Adrenal gland (tissue), 9 donors: ENCODE measurements at regions not wholly inside any gene's neighbourhood (a gene's known extent, or its start where the extent isn't known, plus 50 kb on each side); places are given as distances from the start of the nearest gene placed in this dataset.
A peak's percentile ranks its signal among the peaks of the same experiment; 100 is the strongest.
"Not testable (repeated sequence)": the region's sequence is repeated elsewhere in the genome, so short reads cannot be mapped to it uniquely, and the experiment has no call there.

Experiments
- DNase-seq, 7 donors: peaks; one replicate each; pipeline ENCODE4 v3.0.0-alpha.2; 2019 to 2020
- H3K27ac ChIP-seq, 5 donors: fragments of 200-600 bp; sonication (generic) in 4 of 5; 1 replicate in 3 of 5; 2 replicates in 2 of 5; pipeline versions ENCODE4 v1.5.1 to v1.8.0; 2016 to 2020; ENCODE audit warnings: mild to moderate bottlenecking in 1 of 5
- H3K27me3 ChIP-seq: fragments of 200-600 bp; 2 replicates; pipeline ENCODE4 v1.8.0; 2021
- H3K36me3 ChIP-seq, 2 donors: fragments of 200-600 bp; replicated peaks in 1 of 2; 1 replicate in 1 of 2; 2 replicates in 1 of 2; pipeline versions ENCODE4 v1.5.1 to v1.8.0; 2018 to 2022
- H3K4me1 ChIP-seq, 2 donors: fragments of 200-600 bp; replicated peaks in 1 of 2; 1 replicate in 1 of 2; 2 replicates in 1 of 2; pipeline versions ENCODE4 v1.5.1 to v1.8.0; 2018 to 2021
- H3K4me3 ChIP-seq, 4 donors: fragments of 200-600 bp; sonication (generic) in 3 of 4; one replicate each; pipeline ENCODE4 v1.5.1; 2016 to 2018
- H3K9me3 ChIP-seq, 3 donors: fragments of 200-600 bp; sonication (generic) in 1 of 3; replicated peaks in 1 of 3; 1 replicate in 2 of 3; 2 replicates in 1 of 3; pipeline versions ENCODE4 v1.5.1 to v1.8.0; 2016 to 2021
- WGBS, 4 donors: extraction: QIAGEN DNeasy Blood & Tissue Kit in 2 of 4; methylation state at CpG; one replicate each; pipeline versions ENCODE4 v1.1.5 to v1.1.7; 2013 to 2017; 5-methylcytosine and 5-hydroxymethylcytosine counted together
- intact Hi-C, 2 donors: fragments of 100-400 bp; cut with DNase I; formaldehyde crosslinking; loops; one replicate each; pipeline versions ENCODE4 v1.14.1 to v1.15.0; 2022 to 2023
- donor health status: healthy with polysubstance abuse.
- donor health status: Bipolar disorder and iron deficiency.
- donor health status: DM: yes; HTN: yes; CAD: no.
- donor health status: DM: no; HTN: no; CAD: no.
- donor health status: DM: no; HTN: no; CAD: no.

- H3K27me3 ChIP-seq, DNase-seq, H3K4me1 ChIP-seq, H3K36me3 ChIP-seq, H3K9me3 ChIP-seq, H3K4me3 ChIP-seq, H3K27ac ChIP-seq, intact Hi-C loops: not testable (repeated sequence)
- WGBS, 4 donors, result 82 to 100% (median 90%) methylated on average over 1 of the region's 2 CpGs
Observed at GRCh38 chr1:149279512-149279911, 176.2 kb upstream of the NBPF9 start.

- WGBS, 4 donors, result no CpG with 5 or more reads among the region's 4 CpGs
- H3K27me3 ChIP-seq, intact Hi-C loops, H3K27ac ChIP-seq, H3K4me3 ChIP-seq, H3K9me3 ChIP-seq, H3K4me1 ChIP-seq, DNase-seq, H3K36me3 ChIP-seq: not testable (repeated sequence)
Observed at GRCh38 chr1:149284773-149285172, 181.4 kb upstream of the NBPF9 start.

- intact Hi-C loops, H3K27ac ChIP-seq, H3K36me3 ChIP-seq, DNase-seq, H3K9me3 ChIP-seq, H3K27me3 ChIP-seq, H3K4me1 ChIP-seq, H3K4me3 ChIP-seq: not testable (repeated sequence)
- WGBS, 4 donors, result no CpG with 5 or more reads among the region's 14 CpGs
Observed at GRCh38 chr1:149285205-149285604, 181.9 kb upstream of the NBPF9 start.

GRCh38 chr1:149285638-149286037 is 182.3 kb upstream of the NBPF9 start:
- H3K27me3 ChIP-seq, intact Hi-C loops, H3K4me1 ChIP-seq, H3K27ac ChIP-seq, H3K4me3 ChIP-seq, H3K9me3 ChIP-seq, H3K36me3 ChIP-seq: not testable (repeated sequence)
- WGBS, 4 donors, result 0 to 2% methylated on average over 7 to 11 of the region's 38 CpGs; no CpG with 5 or more reads in 2 of the 4 donors
- peak in 6 of 7 donors; percentile 1 to 83 (median 33) for DNase-seq

GRCh38 chr1:149288580-149288979 is 185.2 kb upstream of the NBPF9 start:
- H3K9me3 ChIP-seq, H3K4me1 ChIP-seq, intact Hi-C loops, DNase-seq, H3K27me3 ChIP-seq, H3K36me3 ChIP-seq, H3K4me3 ChIP-seq, H3K27ac ChIP-seq: not testable (repeated sequence)
- 74 to 89% (median 83%) methylated on average over 1 of the region's 1 CpG for WGBS, 4 donors

GRCh38 chr1:149300478-149301218 is 174.2 kb upstream of the NBPF19 start:
- WGBS, 4 donors, result no CpG with 5 or more reads among the region's 3 CpGs
- DNase-seq, result peak in 2 of 7 donors; percentile 3 to 4
- H3K36me3 ChIP-seq, H3K4me1 ChIP-seq, intact Hi-C loops, H3K4me3 ChIP-seq, H3K27ac ChIP-seq, H3K27me3 ChIP-seq, H3K9me3 ChIP-seq: not testable (repeated sequence)

- intact Hi-C loops, H3K4me3 ChIP-seq, H3K27me3 ChIP-seq, H3K27ac ChIP-seq, H3K36me3 ChIP-seq, H3K9me3 ChIP-seq, DNase-seq, H3K4me1 ChIP-seq: not testable (repeated sequence)
- 49 to 61% (median 50%) methylated on average over 3 of the region's 4 CpGs for WGBS, 4 donors
Observed at GRCh38 chr1:149301282-149301681, 173.6 kb upstream of the NBPF19 start.

GRCh38 chr1:149304796-149305195 is 170.0 kb upstream of the NBPF19 start:
- H3K4me3 ChIP-seq, H3K27ac ChIP-seq, H3K36me3 ChIP-seq, intact Hi-C loops, DNase-seq, H3K9me3 ChIP-seq, H3K4me1 ChIP-seq, H3K27me3 ChIP-seq: not testable (repeated sequence)
- no CpG with 5 or more reads among the region's 2 CpGs for WGBS, 4 donors

- DNase-seq, H3K9me3 ChIP-seq, intact Hi-C loops, H3K4me3 ChIP-seq, H3K27me3 ChIP-seq, H3K36me3 ChIP-seq, H3K27ac ChIP-seq, H3K4me1 ChIP-seq: not testable (repeated sequence)
- WGBS, 4 donors, result 78 to 94% methylated on average over 2 of the region's 8 CpGs; no CpG with 5 or more reads in 2 of the 4 donors
Observed at GRCh38 chr1:149307640-149308039, 167.2 kb upstream of the NBPF19 start.

- WGBS, 4 donors, result 79 to 100% (median 100%) methylated on average over 1 to 2 of the region's 2 CpGs; no CpG with 5 or more reads in 1 of the 4 donors
- DNase-seq, H3K27me3 ChIP-seq, H3K36me3 ChIP-seq, H3K9me3 ChIP-seq, H3K4me3 ChIP-seq, H3K4me1 ChIP-seq, H3K27ac ChIP-seq, intact Hi-C loops: not testable (repeated sequence)
Observed at GRCh38 chr1:149314921-149315320, 159.9 kb upstream of the NBPF19 start.

GRCh38 chr1:149320971-149321731 is 153.7 kb upstream of the NBPF19 start:
- intact Hi-C loops, H3K27me3 ChIP-seq, DNase-seq, H3K4me3 ChIP-seq, H3K36me3 ChIP-seq, H3K9me3 ChIP-seq, H3K4me1 ChIP-seq, H3K27ac ChIP-seq: not testable (repeated sequence)
- no CpG with 5 or more reads among the region's 48 CpGs for WGBS, 4 donors
